Astrocyte (in vitro differentiated cells and primary cell): ENCODE measurements at regions not wholly inside any gene's neighbourhood (a gene's known extent, or its start where the extent isn't known, plus 50 kb on each side); places are given as distances from the start of the nearest gene placed in this dataset.

Source experiments
- DNase-seq: peaks from one replicate; pipeline ENCODE4 v3.0.0-alpha.2; 2010; ENCODE audit warnings: low read depth
- FAIRE-seq: peaks from 2 replicates; lab custom pipeline; 2011; peaks lifted over from hg19 to GRCh38; lab: Jason Lieb, UNC
- H2AFZ ChIP-seq: 2 replicates; pipeline ENCODE4 v1.6.0; 2012; ENCODE audit warnings: low read depth, low read length, inconsistent platforms
- H3K27ac ChIP-seq: 2 replicates; pipeline ENCODE4 v1.5.1; 2011; ENCODE audit warnings: low read depth, low read length, inconsistent platforms
- H3K27me3 ChIP-seq: 2 replicates; pipeline ENCODE4 v1.6.0; 2011; ENCODE audit warnings: low read length, inconsistent platforms; ENCODE audit not compliant: insufficient read depth
- H3K36me3 ChIP-seq: 2 replicates; pipeline ENCODE4 v1.5.1; 2011; ENCODE audit warnings: low read length, inconsistent platforms; ENCODE audit not compliant: insufficient read depth
- H3K4me1 ChIP-seq: 2 replicates; pipeline ENCODE4 v1.5.1; 2011; ENCODE audit warnings: low read length, inconsistent platforms; ENCODE audit not compliant: insufficient read depth
- H3K4me2 ChIP-seq: 2 replicates; pipeline ENCODE4 v1.6.0; 2012; ENCODE audit warnings: low read length, inconsistent platforms
- H3K4me3 ChIP-seq: 2 replicates; pipeline ENCODE4 v1.5.1; 2011; ENCODE audit warnings: low read depth, mild to moderate bottlenecking, low read length, inconsistent platforms; ENCODE audit not compliant: insufficient read depth
- H3K79me2 ChIP-seq: 2 replicates; pipeline ENCODE4 v1.6.0; 2012; ENCODE audit warnings: mild to moderate bottlenecking, low read length, inconsistent platforms; ENCODE audit not compliant: insufficient read depth
- H3K9ac ChIP-seq: 2 replicates; pipeline ENCODE4 v1.6.0; 2012; ENCODE audit warnings: mild to moderate bottlenecking, low read length, inconsistent platforms
- H3K9me3 ChIP-seq: 2 replicates; pipeline ENCODE4 v1.5.1; 2012; ENCODE audit warnings: low read depth, mild to moderate bottlenecking, low read length, inconsistent platforms; ENCODE audit not compliant: insufficient read depth
- H4K20me1 ChIP-seq: 2 replicates; pipeline ENCODE4 v1.6.0; 2012; ENCODE audit warnings: low read length, inconsistent platforms; ENCODE audit not compliant: insufficient read depth
- H3K27ac Mint-ChIP-seq: one replicate; pipeline ENCODE4 v1.8.0; 2021; ENCODE audit warnings: mild to moderate bottlenecking, mixed read lengths; ENCODE audit not compliant: unreplicated experiment
- H3K27me3 Mint-ChIP-seq: one replicate; pipeline ENCODE4 v1.8.0; 2021; ENCODE audit warnings: low read depth, mixed read lengths; ENCODE audit not compliant: unreplicated experiment
- H3K36me3 Mint-ChIP-seq: one replicate; pipeline ENCODE4 v1.8.0; 2021; ENCODE audit warnings: low read depth, mixed read lengths; ENCODE audit not compliant: unreplicated experiment
- H3K4me1 Mint-ChIP-seq: one replicate; pipeline ENCODE4 v1.8.0; 2021; ENCODE audit warnings: low read depth, mixed read lengths; ENCODE audit not compliant: unreplicated experiment
- H3K4me3 Mint-ChIP-seq: one replicate; pipeline ENCODE4 v1.8.0; 2021; ENCODE audit warnings: mild to moderate bottlenecking, moderate library complexity, mixed read lengths; ENCODE audit not compliant: unreplicated experiment
- H3K9me3 Mint-ChIP-seq: one replicate; pipeline ENCODE4 v1.8.0; 2021; ENCODE audit warnings: mild to moderate bottlenecking, mixed read lengths; ENCODE audit not compliant: unreplicated experiment
- EZH2 ChIP-seq: IDR thresholded peaks from 2 replicates; pipeline ENCODE4 v1.6.1; 2012; ENCODE audit warnings: mild to moderate bottlenecking, low read length, inconsistent platforms; ENCODE audit not compliant: insufficient read depth
- TF ChIP-seq, protein P1 (sequence below): IDR thresholded peaks from 2 replicates; pipeline ENCODE4 v1.5.1; 2011; ENCODE audit warnings: low read depth, mild to moderate bottlenecking, inconsistent platforms, low read length, moderate library complexity; ENCODE audit not compliant: insufficient read depth

DNA sequence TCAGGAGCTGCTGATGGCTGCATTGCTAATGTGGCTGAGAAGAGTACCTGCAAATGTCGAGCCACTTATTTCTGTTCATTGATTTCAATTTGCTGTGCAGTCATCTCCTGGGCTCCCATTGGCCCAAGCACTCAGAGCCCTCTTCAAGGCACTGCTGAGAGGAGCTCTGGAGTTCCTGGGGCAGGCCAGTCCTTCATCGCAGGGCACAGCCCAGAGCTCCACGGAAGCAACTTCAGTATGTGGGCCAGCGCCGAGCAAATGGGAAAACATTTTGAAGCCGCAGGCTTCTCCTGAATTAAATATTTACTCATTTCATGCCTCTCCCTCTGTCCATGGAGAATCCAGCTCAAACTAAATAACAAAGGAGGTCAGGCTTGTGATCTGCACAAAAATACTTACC lies 383.3 kb downstream of the BCOR start:
- Mint-ChIP-seq H3K36me3 (no peaks in the 10 kb centered on the region), H3K4me3 (no peak overlapping the region), H3K27me3 (peaks cover 2% of the 10 kb centered on the region), H3K9me3 (peaks cover under 1% of the 10 kb centered on the region), H3K4me1 (no peaks in the 10 kb centered on the region), H3K27ac (no peak overlapping the region)
- Histone ChIP-seq H3K4me1 (no peaks in the 10 kb centered on the region), H3K9ac (no peak overlapping the region), H3K4me2 (no peak overlapping the region), H3K27ac (no peak overlapping the region), H3K36me3 (no peaks in the 10 kb centered on the region), H3K9me3 (no peaks in the 10 kb centered on the region), H3K4me3 (no peak overlapping the region), H3K27me3 (no peaks in the 10 kb centered on the region), H2AFZ (no peak overlapping the region), H3K79me2 (no peaks in the 10 kb centered on the region), H4K20me1 (no peaks in the 10 kb centered on the region)
- TF ChIP-seq, protein P1, sequence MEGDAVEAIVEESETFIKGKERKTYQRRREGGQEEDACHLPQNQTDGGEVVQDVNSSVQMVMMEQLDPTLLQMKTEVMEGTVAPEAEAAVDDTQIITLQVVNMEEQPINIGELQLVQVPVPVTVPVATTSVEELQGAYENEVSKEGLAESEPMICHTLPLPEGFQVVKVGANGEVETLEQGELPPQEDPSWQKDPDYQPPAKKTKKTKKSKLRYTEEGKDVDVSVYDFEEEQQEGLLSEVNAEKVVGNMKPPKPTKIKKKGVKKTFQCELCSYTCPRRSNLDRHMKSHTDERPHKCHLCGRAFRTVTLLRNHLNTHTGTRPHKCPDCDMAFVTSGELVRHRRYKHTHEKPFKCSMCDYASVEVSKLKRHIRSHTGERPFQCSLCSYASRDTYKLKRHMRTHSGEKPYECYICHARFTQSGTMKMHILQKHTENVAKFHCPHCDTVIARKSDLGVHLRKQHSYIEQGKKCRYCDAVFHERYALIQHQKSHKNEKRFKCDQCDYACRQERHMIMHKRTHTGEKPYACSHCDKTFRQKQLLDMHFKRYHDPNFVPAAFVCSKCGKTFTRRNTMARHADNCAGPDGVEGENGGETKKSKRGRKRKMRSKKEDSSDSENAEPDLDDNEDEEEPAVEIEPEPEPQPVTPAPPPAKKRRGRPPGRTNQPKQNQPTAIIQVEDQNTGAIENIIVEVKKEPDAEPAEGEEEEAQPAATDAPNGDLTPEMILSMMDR, result no peak
- no peak for TF ChIP-seq EZH2
- FAIRE-seq, result no peak
- no peak for DNase-seq

DNA sequence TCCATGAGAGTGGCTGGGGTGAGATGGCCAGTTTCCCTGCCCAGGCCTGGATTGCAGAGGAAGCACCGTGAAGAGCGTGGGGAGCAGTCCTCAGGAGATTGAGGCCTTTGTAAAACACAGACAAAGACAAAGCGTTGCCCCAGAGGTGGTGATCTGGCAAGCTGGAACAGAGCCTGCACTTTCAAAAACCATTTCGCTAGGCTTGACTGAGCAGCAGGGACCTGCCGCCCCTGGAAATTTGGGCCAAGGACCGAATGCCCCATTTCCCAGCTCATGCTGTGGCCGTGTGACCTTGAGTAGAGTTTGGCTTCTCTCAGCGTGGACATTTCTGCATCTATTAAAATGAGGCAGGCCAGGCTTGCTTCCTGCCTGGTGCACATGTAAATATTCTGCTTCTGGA lies 381.4 kb downstream of the BCOR start:
- Histone ChIP-seq H3K27ac (no peak overlapping the region), H3K27me3 (no peaks in the 10 kb centered on the region), H4K20me1 (no peaks in the 10 kb centered on the region), H3K79me2 (no peaks in the 10 kb centered on the region), H3K4me3 (no peak overlapping the region), H3K36me3 (no peaks in the 10 kb centered on the region), H3K9ac (no peak overlapping the region), H3K9me3 (no peaks in the 10 kb centered on the region), H2AFZ (no peak overlapping the region), H3K4me2 (no peak overlapping the region), H3K4me1 (no peaks in the 10 kb centered on the region)
- H3K27ac Mint-ChIP-seq, result no peak overlapping the region
- FAIRE-seq (peak; percentile 9), DNase-seq (no peak)
- H3K4me1 Mint-ChIP-seq, result no peaks in the 10 kb centered on the region
- no peaks in the 10 kb centered on the region for H3K36me3 Mint-ChIP-seq
- no peaks in the 10 kb centered on the region for H3K9me3 Mint-ChIP-seq
- H3K4me3 Mint-ChIP-seq, result no peak overlapping the region
- TF ChIP-seq, protein P1, result no peak
- no peak for TF ChIP-seq EZH2
- H3K27me3 Mint-ChIP-seq, result peaks cover 13% of the 10 kb centered on the region

DNA sequence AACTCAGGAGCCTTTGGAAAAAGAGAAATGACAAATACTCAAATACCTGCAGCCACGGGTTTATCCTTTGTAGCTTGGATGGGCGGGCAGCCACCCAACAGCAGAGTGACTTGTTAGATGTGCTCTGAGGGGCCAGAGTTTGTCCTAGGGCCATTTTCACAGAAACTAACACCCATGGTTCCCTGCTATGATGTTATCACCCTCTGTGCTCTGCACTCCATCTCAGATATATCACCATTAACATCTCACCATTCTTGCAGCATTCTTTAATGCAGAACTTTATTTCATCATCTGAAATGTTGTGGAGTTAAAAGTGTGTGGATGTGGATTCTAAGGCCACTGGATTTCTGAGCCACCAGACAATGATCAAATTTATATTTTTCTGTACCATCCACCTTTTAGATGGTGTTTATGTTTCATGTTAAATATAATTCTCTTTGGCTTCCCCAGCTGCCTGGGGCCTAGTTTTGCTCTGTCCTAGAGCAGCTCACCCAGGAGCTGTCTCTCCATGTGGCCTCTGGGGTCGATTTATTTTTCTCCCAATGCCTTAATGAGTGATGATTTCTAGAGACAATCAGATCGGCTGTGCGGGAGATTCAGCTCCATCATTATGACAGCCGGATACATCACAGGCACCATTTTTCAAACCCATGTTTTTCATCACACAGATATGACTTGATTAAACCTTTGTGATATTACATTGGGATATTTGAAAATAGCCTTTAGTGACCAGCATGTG lies 380.8 kb downstream of the BCOR start:
- Mint-ChIP-seq H3K27me3 (peaks cover 17% of the 10 kb centered on the region), H3K9me3 (no peaks in the 10 kb centered on the region), H3K36me3 (no peaks in the 10 kb centered on the region), H3K27ac (no peak overlapping the region), H3K4me3 (no peak overlapping the region), H3K4me1 (no peaks in the 10 kb centered on the region)
- Histone ChIP-seq H3K36me3 (no peaks in the 10 kb centered on the region), H3K79me2 (no peaks in the 10 kb centered on the region), H3K9ac (no peak overlapping the region), H4K20me1 (no peaks in the 10 kb centered on the region), H2AFZ (no peak overlapping the region), H3K4me3 (no peak overlapping the region), H3K4me2 (no peak overlapping the region), H3K27me3 (no peaks in the 10 kb centered on the region), H3K9me3 (no peaks in the 10 kb centered on the region), H3K4me1 (no peaks in the 10 kb centered on the region), H3K27ac (no peak overlapping the region)
- TF ChIP-seq, protein P1, result no peak
- no peak for TF ChIP-seq EZH2
- no peak for DNase-seq
- FAIRE-seq, result peak; percentile 92
